ENCODE measurements at regions not wholly inside any gene's neighbourhood (a gene's known extent, or its start where the extent isn't known, plus 50 kb on each side); places are given as distances from the start of the nearest gene placed in this dataset.

DNA sequence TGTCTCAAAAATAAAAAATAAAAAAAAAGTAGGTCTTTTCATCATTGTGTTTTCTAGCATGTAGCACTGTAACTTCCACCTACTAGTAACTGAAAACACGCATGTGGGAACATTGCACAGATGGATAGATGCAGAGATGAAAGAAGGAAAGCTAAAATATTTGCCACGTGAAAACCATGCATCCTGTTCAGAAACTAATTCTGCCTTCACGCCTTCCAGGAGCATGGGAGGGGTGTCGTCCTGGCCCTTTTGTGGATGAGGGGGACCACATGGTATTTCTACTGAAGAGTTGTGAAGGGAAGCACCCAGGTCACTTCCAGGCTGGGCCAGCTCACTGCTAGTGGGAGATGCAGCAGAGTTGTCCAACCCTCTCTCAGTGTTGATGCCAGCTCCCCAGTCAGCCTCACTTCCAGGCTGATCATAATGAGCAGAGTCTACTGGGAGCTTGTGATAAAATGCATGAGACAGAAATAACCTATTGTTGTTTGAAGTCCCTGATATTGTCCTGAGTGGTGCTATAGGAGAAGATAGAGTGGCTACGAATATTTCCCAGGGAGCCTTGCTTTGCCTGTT is 287.1 kb upstream of the CELF2 start:
- no peak overlapping the region for H3K27ac Mint-ChIP-seq (ENCODE audit: unreplicated experiment)
- TF ChIP-seq, protein P1, sequence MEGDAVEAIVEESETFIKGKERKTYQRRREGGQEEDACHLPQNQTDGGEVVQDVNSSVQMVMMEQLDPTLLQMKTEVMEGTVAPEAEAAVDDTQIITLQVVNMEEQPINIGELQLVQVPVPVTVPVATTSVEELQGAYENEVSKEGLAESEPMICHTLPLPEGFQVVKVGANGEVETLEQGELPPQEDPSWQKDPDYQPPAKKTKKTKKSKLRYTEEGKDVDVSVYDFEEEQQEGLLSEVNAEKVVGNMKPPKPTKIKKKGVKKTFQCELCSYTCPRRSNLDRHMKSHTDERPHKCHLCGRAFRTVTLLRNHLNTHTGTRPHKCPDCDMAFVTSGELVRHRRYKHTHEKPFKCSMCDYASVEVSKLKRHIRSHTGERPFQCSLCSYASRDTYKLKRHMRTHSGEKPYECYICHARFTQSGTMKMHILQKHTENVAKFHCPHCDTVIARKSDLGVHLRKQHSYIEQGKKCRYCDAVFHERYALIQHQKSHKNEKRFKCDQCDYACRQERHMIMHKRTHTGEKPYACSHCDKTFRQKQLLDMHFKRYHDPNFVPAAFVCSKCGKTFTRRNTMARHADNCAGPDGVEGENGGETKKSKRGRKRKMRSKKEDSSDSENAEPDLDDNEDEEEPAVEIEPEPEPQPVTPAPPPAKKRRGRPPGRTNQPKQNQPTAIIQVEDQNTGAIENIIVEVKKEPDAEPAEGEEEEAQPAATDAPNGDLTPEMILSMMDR (IDR thresholded peaks at IDR 0.05; ENCODE audit: partially characterized antibody, unreplicated experiment), result no peak
- H3K36me3 Mint-ChIP-seq (ENCODE audit: unreplicated experiment), result no peaks in the 10 kb centered on the region
- no peak for DNase-seq
- peaks cover 8% of the 10 kb centered on the region for H3K4me1 Mint-ChIP-seq (ENCODE audit: low read depth, unreplicated experiment)
- peaks cover 2% of the 10 kb centered on the region for H3K27me3 Mint-ChIP-seq (ENCODE audit: unreplicated experiment)
- H3K9me3 Mint-ChIP-seq (ENCODE audit: unreplicated experiment), result no peaks in the 10 kb centered on the region
- H3K4me3 Mint-ChIP-seq (ENCODE audit: unreplicated experiment), result no peak overlapping the region

- Mint-ChIP-seq H3K4me1 (ENCODE audit: low read depth, unreplicated experiment) (peaks cover 8% of the 10 kb centered on the region), H3K27me3 (ENCODE audit: unreplicated experiment) (peaks cover 2% of the 10 kb centered on the region), H3K9me3 (ENCODE audit: unreplicated experiment) (no peaks in the 10 kb centered on the region), H3K27ac (ENCODE audit: unreplicated experiment) (no peak overlapping the region), H3K36me3 (ENCODE audit: unreplicated experiment) (no peaks in the 10 kb centered on the region), H3K4me3 (ENCODE audit: unreplicated experiment) (no peak overlapping the region)
- TF ChIP-seq, protein P1 (IDR thresholded peaks at IDR 0.05; ENCODE audit: partially characterized antibody, unreplicated experiment), result no peak
- no peak for DNase-seq
Measured at GRCh38 chr10:10731366-10731765, 286.3 kb upstream of the CELF2 start.

DNA sequence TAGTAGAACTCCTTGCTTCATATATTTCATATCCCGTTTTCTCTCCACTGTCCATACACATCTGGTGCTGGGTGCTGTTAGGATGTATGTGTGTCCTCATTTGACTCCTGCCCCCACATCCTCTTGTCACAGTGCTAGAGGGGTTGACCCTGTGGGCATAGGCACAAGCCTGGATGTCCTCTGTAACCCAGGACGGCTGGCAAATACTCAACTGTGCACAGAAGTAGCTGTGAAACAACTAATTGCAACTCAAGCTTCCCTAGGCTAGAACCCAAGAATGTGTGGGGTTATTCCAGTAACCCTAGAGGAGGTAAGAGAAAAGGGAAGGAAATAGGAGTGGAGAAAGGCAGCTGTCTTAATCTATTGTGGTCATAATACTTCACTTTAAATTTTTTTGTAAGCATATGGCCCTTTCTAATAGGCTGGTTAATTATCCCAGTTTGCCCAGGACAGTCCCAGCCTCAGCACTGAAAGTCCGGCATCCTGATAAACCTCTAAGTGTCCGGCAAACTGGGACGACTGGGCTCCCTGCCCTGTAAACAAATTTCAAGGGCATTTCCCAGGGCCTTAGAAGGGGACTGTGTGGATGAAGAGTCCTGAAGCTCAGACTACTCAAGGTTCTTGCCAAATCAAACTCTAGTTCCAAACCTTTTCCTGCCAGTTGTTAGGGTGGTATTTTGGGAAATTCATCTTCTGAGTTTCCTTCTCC is 283.2 kb upstream of the CELF2 start:
- H3K9me3 Mint-ChIP-seq (ENCODE audit: unreplicated experiment), result peaks cover 2% of the 10 kb centered on the region
- H3K27ac Mint-ChIP-seq (ENCODE audit: unreplicated experiment), result no peak overlapping the region
- DNase-seq, result no peak
- no peak overlapping the region for H3K4me3 Mint-ChIP-seq (ENCODE audit: unreplicated experiment)
- no peaks in the 10 kb centered on the region for H3K36me3 Mint-ChIP-seq (ENCODE audit: unreplicated experiment)
- H3K4me1 Mint-ChIP-seq (ENCODE audit: low read depth, unreplicated experiment), result no peaks in the 10 kb centered on the region
- TF ChIP-seq, protein P1 (IDR thresholded peaks at IDR 0.05; ENCODE audit: partially characterized antibody, unreplicated experiment), result no peak
- H3K27me3 Mint-ChIP-seq (ENCODE audit: unreplicated experiment), result peaks cover 2% of the 10 kb centered on the region

DNA sequence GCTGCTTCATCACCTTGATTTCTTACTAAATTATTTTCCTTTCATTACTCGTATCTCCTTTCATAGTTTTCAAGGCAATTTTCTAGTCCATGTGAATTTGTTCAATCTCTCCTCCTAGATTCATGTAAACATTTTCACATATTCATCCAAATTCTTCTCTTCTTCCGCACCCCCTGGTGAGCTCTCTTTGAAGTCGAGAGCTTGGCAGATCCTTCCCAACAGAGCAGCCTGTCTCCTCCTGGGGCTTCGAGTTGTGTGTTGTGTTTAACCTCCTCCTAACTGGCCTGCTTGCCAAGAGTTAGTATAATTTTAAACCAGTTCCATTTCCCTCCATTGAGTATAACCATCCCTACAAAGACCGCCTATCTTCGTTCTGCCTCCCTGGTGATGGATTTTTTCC is 272.4 kb upstream of the CELF2 start:
- no peak overlapping the region for H3K27ac Mint-ChIP-seq (ENCODE audit: unreplicated experiment)
- H3K9me3 Mint-ChIP-seq (ENCODE audit: unreplicated experiment), result peaks cover 2% of the 10 kb centered on the region
- peaks cover 3% of the 10 kb centered on the region for H3K27me3 Mint-ChIP-seq (ENCODE audit: unreplicated experiment)
- no peaks in the 10 kb centered on the region for H3K4me1 Mint-ChIP-seq (ENCODE audit: low read depth, unreplicated experiment)
- H3K4me3 Mint-ChIP-seq (ENCODE audit: unreplicated experiment), result no peak overlapping the region
- H3K36me3 Mint-ChIP-seq (ENCODE audit: unreplicated experiment), result peaks cover 11% of the 10 kb centered on the region
- DNase-seq, result no peak
- TF ChIP-seq, protein P1 (IDR thresholded peaks at IDR 0.05; ENCODE audit: partially characterized antibody, unreplicated experiment), result no peak

DNA sequence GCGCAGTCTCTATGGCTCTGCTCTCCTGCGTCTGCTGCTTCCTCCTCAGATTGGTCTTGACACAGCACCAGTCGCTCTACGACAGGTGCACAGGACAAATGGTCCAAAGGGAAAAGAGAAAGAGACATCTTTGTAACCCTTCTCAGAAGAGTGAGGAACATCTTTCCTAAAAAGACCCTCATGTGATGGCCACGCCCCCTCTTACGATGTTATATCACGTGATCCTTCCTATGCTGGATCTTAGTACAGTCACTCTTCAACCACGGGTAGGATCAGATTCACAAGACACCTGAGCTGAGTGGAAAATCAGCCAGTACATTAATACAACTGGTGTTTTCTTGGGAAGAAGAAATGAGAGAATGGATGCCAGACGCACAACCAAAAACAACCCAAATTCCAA is 262.2 kb upstream of the CELF2 start:
- no peaks in the 10 kb centered on the region for H3K9me3 Mint-ChIP-seq (ENCODE audit: unreplicated experiment)
- no peaks in the 10 kb centered on the region for H3K36me3 Mint-ChIP-seq (ENCODE audit: unreplicated experiment)
- no peak overlapping the region for H3K27ac Mint-ChIP-seq (ENCODE audit: unreplicated experiment)

More for the DNA sequence above, 262.2 kb upstream of the CELF2 start:
- no peak for DNase-seq
- Mint-ChIP-seq H3K27me3 (ENCODE audit: unreplicated experiment) (no peaks in the 10 kb centered on the region), H3K4me3 (ENCODE audit: unreplicated experiment) (no peak overlapping the region), H3K4me1 (ENCODE audit: low read depth, unreplicated experiment) (no peaks in the 10 kb centered on the region)
- TF ChIP-seq, protein P1 (IDR thresholded peaks at IDR 0.05; ENCODE audit: partially characterized antibody, unreplicated experiment), result no peak
